Heart left ventricle (tissue), 13 donors: ENCODE measurements at regions not wholly inside any gene's neighbourhood (a gene's known extent, or its start where the extent isn't known, plus 50 kb on each side); places are given as distances from the start of the nearest gene placed in this dataset.

Source experiments
- CTCF ChIP-seq, 12 donors: fragments of 200-600 bp; sonication (generic) in 4 of 12; IDR thresholded peaks; one replicate each; pipeline versions ENCODE4 v1.5.0 to v1.8.0; 2018 to 2022; ENCODE audit warnings: antibody characterized with exemption in 12 of 12, mild to moderate bottlenecking in 5 of 12
- POLR2A ChIP-seq, 2 donors: fragments of 450-650 bp; IDR thresholded peaks; one replicate each; pipeline ENCODE4 v1.6.1; 2017; ENCODE audit warnings: antibody characterized with exemption in 2 of 2, mild to moderate bottlenecking in 2 of 2, moderate library complexity in 2 of 2
- donor health status: ischemic (EF 13 %, LVEDD 7.1; RV severe dilation, severe dysfunction).
- donor health status: DM: no; HTN: yes; CAD: no.
- donor health status: DM: no; HTN: no; CAD: no.
- donor health status: ischemic (EF 25% LVEDD 6.9; RV normal size, moderate dysfunction).
- donor health status: ischemic (EF 25% LVEDD 5.7; RV mildly dilated, moderate dysfunction).
- donor health status: ischemic (EF 35%, LVEDD 5.7; RV mildly dilated, moderate dysfunction).
- donor health status: nonischemic (EF 11% LVEDD 7.7; RV severe dilation, severe dysfunction).
- donor health status: DM: yes; HTN: yes; CAD: no.
- donor health status: PGD.
- donor health status: ischemic (EF 29% LVEDD 5.4; RV normal size, mild dysfunction).
- donor health status: nonischemic (EF 23%, LVEDD 6.1; RV moderate dilation, normal function).

GRCh38 chr1:18052671-18053070 is 54.9 kb upstream of the IGSF21 start:
- TF ChIP-seq CTCF (IDR thresholded peaks at IDR 0.05): no peak
- TF ChIP-seq POLR2A (IDR thresholded peaks at IDR 0.05): no peak
